CD4-positive, alpha-beta T cell (primary cell): ENCODE measurements at regions not wholly inside any gene's neighbourhood (a gene's known extent, or its start where the extent isn't known, plus 50 kb on each side); places are given as distances from the start of the nearest gene placed in this dataset.

Experiments used
- ATAC-seq: fragments of 200-7000 bp; cut with Tn5 transposase; one replicate; pipeline ENCODE4 v1.10.0; 2022; ENCODE audit warnings: mild to moderate bottlenecking; ENCODE audit not compliant: poor library complexity
- CTCF ChIA-PET: fragments of 350-600 bp; sonication (Branson Sonifier 250); formaldehyde crosslinking; loops from one replicate; lab custom pipeline; 2021; ENCODE audit warnings: antibody characterized with exemption, inconsistent platforms; lab: Charles Lee
- POLR2A ChIA-PET: fragments of 350-600 bp; sonication (Branson Sonifier 250); formaldehyde crosslinking; loops from one replicate; lab custom pipeline; 2021; ENCODE audit warnings: antibody characterized with exemption, inconsistent platforms; lab: Charles Lee
- DNase-seq, 14 experiments: peaks; one replicate each; pipeline ENCODE4 v3.0.0-alpha.2; 2013 to 2020; ENCODE audit warnings: mixed read lengths in 2 of 14
- H3K27ac ChIP-seq, 2 donors: one replicate each; pipeline versions ENCODE4 v1.5.1 to v1.7.0; 2013; ENCODE audit warnings: low read length in 2 of 2, low read depth in 1 of 2, mild to moderate bottlenecking in 1 of 2
- H3K27me3 ChIP-seq, 2 experiments: 1 replicate in 1 of 2; 2 replicates in 1 of 2; pipeline versions ENCODE4 v1.6.1 to v1.7.0; 2013; ENCODE audit warnings: low read length in 2 of 2, control low read depth in 1 of 2, mild to moderate bottlenecking in 1 of 2, moderate library complexity in 1 of 2; ENCODE audit not compliant: insufficient read depth in 2 of 2, control insufficient read depth in 1 of 2
- H3K36me3 ChIP-seq: one replicate; pipeline ENCODE4 v1.6.1; 2013; ENCODE audit warnings: low read length, control low read depth; ENCODE audit not compliant: insufficient read depth
- H3K4me1 ChIP-seq: one replicate; pipeline ENCODE4 v1.6.1; 2013; ENCODE audit warnings: low read length, control low read depth; ENCODE audit not compliant: insufficient read depth
- H3K4me3 ChIP-seq: one replicate; pipeline ENCODE4 v1.5.1; 2013; ENCODE audit warnings: mild to moderate bottlenecking, low read length, moderate library complexity
- H3K9me3 ChIP-seq, 2 experiments: 1 replicate in 1 of 2; 2 replicates in 1 of 2; pipeline versions ENCODE4 v1.6.1 to v1.7.0; 2013; ENCODE audit warnings: low read length in 2 of 2, mild to moderate bottlenecking in 2 of 2, control low read depth in 1 of 2, moderate library complexity in 1 of 2; ENCODE audit not compliant: control insufficient read depth in 1 of 2, insufficient read depth in 1 of 2
- H3K27ac Mint-ChIP-seq: one replicate; pipeline ENCODE4 v1.8.0; 2020; ENCODE audit warnings: mixed read lengths
- H3K27me3 Mint-ChIP-seq: one replicate; pipeline ENCODE4 v1.8.0; 2021; ENCODE audit warnings: mixed read lengths
- H3K36me3 Mint-ChIP-seq: one replicate; pipeline ENCODE4 v1.8.0; 2021; ENCODE audit warnings: low read depth, mixed read lengths
- H3K4me1 Mint-ChIP-seq: one replicate; pipeline ENCODE4 v1.8.0; 2021; ENCODE audit warnings: low read depth, mixed read lengths
- H3K4me3 Mint-ChIP-seq: one replicate; pipeline ENCODE4 v1.8.0; 2020; ENCODE audit warnings: mild to moderate bottlenecking, mixed read lengths
- H3K9me3 Mint-ChIP-seq: one replicate; pipeline ENCODE4 v1.8.0; 2020; ENCODE audit warnings: mixed read lengths
- intact Hi-C, 2 experiments: fragments of 100-400 bp; cut with DNase I in 1 of 2; cut with micrococcal nuclease in 1 of 2; formaldehyde crosslinking; loops; one replicate each; pipeline versions ENCODE4 v1.15.1 to v1.9.0; 2023 to 2025; cut with DNase I, micrococcal nuclease
- TF ChIP-seq, protein P1 (sequence below): fragments of 200-600 bp; IDR thresholded peaks from one replicate; pipeline ENCODE4 v1.8.0; 2022; ENCODE audit warnings: antibody characterized with exemption, mild to moderate bottlenecking

DNA sequence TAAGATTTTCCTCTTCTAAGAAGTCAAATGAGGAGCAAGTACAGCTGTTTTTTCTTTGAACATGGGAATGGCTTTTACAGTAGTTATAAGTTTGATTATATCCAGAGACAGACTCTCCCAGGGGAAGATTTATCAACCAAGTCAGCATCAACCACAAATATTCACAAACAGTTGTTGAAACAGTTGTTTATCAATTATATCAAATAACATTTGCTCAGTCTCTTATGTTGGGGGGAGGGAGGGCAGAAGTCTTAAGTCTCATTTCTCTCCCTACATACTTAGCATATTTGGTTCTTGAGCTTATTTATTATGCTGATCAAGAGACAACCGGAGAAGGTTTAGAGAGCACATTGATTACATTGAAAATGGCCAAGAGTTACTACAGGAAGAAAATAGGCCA is 110.1 kb downstream of the FBXO8 start:
- H3K27me3 ChIP-seq = peaks cover 2 to 4% of the 10 kb centered on the region in 2 experiments
- H3K27ac ChIP-seq = no peak overlapping the region
- no peaks in the 10 kb centered on the region for H3K9me3 ChIP-seq
- H3K9me3 Mint-ChIP-seq = no peaks in the 10 kb centered on the region
- intact Hi-C loops = no loop called here
- H3K4me1 ChIP-seq = no peaks in the 10 kb centered on the region
- no peaks in the 10 kb centered on the region for H3K36me3 ChIP-seq
- no peak overlapping the region for H3K4me3 Mint-ChIP-seq
- ChIA-PET CTCF (no interaction called here), POLR2A (no interaction called here)
- no peak for DNase-seq
- no peaks in the 10 kb centered on the region for H3K36me3 Mint-ChIP-seq
- TF ChIP-seq, protein P1, sequence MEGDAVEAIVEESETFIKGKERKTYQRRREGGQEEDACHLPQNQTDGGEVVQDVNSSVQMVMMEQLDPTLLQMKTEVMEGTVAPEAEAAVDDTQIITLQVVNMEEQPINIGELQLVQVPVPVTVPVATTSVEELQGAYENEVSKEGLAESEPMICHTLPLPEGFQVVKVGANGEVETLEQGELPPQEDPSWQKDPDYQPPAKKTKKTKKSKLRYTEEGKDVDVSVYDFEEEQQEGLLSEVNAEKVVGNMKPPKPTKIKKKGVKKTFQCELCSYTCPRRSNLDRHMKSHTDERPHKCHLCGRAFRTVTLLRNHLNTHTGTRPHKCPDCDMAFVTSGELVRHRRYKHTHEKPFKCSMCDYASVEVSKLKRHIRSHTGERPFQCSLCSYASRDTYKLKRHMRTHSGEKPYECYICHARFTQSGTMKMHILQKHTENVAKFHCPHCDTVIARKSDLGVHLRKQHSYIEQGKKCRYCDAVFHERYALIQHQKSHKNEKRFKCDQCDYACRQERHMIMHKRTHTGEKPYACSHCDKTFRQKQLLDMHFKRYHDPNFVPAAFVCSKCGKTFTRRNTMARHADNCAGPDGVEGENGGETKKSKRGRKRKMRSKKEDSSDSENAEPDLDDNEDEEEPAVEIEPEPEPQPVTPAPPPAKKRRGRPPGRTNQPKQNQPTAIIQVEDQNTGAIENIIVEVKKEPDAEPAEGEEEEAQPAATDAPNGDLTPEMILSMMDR = no peak
- H3K4me1 Mint-ChIP-seq = no peaks in the 10 kb centered on the region
- no peak for ATAC-seq
- no peak overlapping the region for H3K4me3 ChIP-seq
- H3K27ac Mint-ChIP-seq = no peak overlapping the region
- peaks cover 29% of the 10 kb centered on the region for H3K27me3 Mint-ChIP-seq

DNA sequence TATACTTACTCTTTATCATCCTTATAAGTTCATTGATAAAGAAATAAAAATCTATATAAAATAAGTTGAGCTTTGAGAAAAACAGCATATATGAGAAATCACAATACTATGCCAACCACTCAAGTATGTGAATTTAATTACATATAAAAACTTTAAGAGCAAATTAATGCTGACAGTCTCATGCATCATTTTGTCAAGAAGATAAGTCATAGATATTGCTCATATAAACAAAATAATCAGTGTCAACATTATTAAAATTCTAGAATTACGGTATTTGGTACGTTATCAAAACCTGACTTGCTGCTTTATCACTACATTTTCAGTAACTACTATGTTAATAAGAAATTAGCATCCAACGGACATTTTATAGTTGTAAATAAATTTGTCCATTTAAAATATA is 111.2 kb downstream of the FBXO8 start:
- TF ChIP-seq, protein P1 = no peak
- Mint-ChIP-seq H3K27me3 (peaks cover 33% of the 10 kb centered on the region), H3K27ac (no peak overlapping the region), H3K4me3 (no peak overlapping the region), H3K36me3 (no peaks in the 10 kb centered on the region), H3K4me1 (no peaks in the 10 kb centered on the region), H3K9me3 (no peaks in the 10 kb centered on the region)
- DNase-seq = no peak
- H3K4me3 ChIP-seq = no peak overlapping the region
- CTCF ChIA-PET = no interaction called here
- H3K27ac ChIP-seq = no peak overlapping the region
- H3K27me3 ChIP-seq = peaks cover 2 to 4% of the 10 kb centered on the region in 2 experiments
- H3K9me3 ChIP-seq = no peaks in the 10 kb centered on the region
- H3K36me3 ChIP-seq = no peaks in the 10 kb centered on the region
- no peaks in the 10 kb centered on the region for H3K4me1 ChIP-seq
- intact Hi-C loops = no loop called here
- POLR2A ChIA-PET = no interaction called here
- ATAC-seq = no peak

DNA sequence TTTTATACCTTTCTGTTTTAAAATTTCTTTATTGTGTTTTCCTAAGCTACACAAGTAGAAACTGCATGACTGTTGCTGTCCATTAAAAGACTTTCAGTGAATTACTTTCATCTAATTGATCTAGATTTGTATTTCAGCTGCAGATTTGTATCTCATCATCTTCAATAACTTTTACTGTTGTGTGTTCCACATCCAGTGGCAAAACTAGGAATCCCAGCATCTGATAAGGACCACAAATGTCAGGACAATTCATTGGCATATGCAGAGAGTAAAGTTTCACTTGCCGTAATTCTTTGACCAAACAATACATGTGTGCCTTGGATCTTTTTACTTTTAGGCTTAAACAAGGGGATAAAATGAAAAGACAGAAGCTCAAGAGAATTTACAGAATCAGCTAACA is 112.6 kb downstream of the FBXO8 start:
- Histone ChIP-seq H3K27ac (no peak overlapping the region), H3K4me3 (no peak overlapping the region), H3K4me1 (no peaks in the 10 kb centered on the region), H3K27me3 (peaks cover 0 to 4% of the 10 kb centered on the region in 2 experiments), H3K36me3 (no peaks in the 10 kb centered on the region), H3K9me3 (no peaks in the 10 kb centered on the region)
- Mint-ChIP-seq H3K27ac (no peak overlapping the region), H3K4me3 (no peak overlapping the region), H3K27me3 (peaks cover 19% of the 10 kb centered on the region), H3K36me3 (no peaks in the 10 kb centered on the region), H3K4me1 (no peaks in the 10 kb centered on the region), H3K9me3 (no peaks in the 10 kb centered on the region)
- CTCF ChIA-PET = no interaction called here
- TF ChIP-seq, protein P1 = no peak
- POLR2A ChIA-PET = no interaction called here
- intact Hi-C loops = no loop called here
- no peak for ATAC-seq
- DNase-seq = no peak
